ENCODE measurements at regions not wholly inside any gene's neighbourhood (a gene's known extent, or its start where the extent isn't known, plus 50 kb on each side); places are given as distances from the start of the nearest gene placed in this dataset.

DNA sequence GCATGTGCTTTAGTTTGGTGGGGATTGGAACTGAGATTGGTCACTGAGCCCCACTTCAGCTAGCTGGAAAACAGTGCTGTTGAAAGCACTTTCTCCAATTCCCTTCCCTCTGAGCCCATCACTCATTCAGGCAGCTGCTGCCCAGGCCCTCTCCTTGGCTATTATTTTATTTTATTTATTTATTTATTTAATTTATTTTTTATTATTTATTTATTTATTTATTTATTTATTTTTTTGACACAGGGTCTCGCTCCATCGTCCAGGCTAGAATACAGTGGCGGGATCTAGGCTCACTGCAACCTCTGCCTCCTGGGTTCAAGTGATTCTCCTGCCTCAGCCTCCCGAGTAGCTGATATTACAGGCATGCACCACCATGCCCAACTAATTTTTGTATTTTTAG, 51.8 kb upstream of the RBPJ start:
- no peaks in the 10 kb centered on the region for H3K9me3 ChIP-seq
- H3K4me1 ChIP-seq = no peaks in the 10 kb centered on the region
- TF ChIP-seq, protein P1, sequence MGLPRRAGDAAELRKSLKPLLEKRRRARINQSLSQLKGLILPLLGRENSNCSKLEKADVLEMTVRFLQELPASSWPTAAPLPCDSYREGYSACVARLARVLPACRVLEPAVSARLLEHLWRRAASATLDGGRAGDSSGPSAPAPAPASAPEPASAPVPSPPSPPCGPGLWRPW (IDR thresholded peaks at IDR 0.05) = no peak
- TF ChIP-seq GATA3 (IDR thresholded peaks at IDR 0.05; ENCODE audit: borderline replicate concordance) = no peak
- no peak for TF ChIP-seq NFE2L2 (conservative IDR thresholded peaks at IDR 0.05; ENCODE audit: low read length)
- TF ChIP-seq EP300 (IDR thresholded peaks at IDR 0.05) = no peak
- TF ChIP-seq, protein P2, sequence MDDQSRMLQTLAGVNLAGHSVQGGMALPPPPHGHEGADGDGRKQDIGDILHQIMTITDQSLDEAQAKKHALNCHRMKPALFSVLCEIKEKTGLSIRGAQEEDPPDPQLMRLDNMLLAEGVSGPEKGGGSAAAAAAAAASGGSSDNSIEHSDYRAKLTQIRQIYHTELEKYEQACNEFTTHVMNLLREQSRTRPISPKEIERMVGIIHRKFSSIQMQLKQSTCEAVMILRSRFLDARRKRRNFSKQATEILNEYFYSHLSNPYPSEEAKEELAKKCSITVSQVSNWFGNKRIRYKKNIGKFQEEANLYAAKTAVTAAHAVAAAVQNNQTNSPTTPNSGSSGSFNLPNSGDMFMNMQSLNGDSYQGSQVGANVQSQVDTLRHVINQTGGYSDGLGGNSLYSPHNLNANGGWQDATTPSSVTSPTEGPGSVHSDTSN (IDR thresholded peaks at IDR 0.05) = no peak
- no peak for TF ChIP-seq MYC (IDR thresholded peaks at IDR 0.05; ENCODE audit: borderline replicate concordance, low read length)
- no peak for TF ChIP-seq CBX8 (IDR thresholded peaks at IDR 0.05)
- TF ChIP-seq CHD4 (IDR thresholded peaks at IDR 0.05; ENCODE audit: borderline replicate concordance) = no peak
- TF ChIP-seq RNF2 (IDR thresholded peaks at IDR 0.05; ENCODE audit: borderline replicate concordance, low read depth) = no peak
- TF ChIP-seq POLR2AphosphoS2 (conservative IDR thresholded peaks at IDR 0.05; ENCODE audit: low read length) = no peak
- no peak for TF ChIP-seq KDM1A (IDR thresholded peaks at IDR 0.05; ENCODE audit: low read depth)
- no peak for TF ChIP-seq CBX2 (IDR thresholded peaks at IDR 0.05; ENCODE audit: borderline replicate concordance, low read depth)
- no peak for TF ChIP-seq ZNF302 (CRISPR knock-in tag; IDR thresholded peaks at IDR 0.05)
- no peak for TF ChIP-seq ZFP36 (IDR thresholded peaks at IDR 0.05; ENCODE audit: borderline replicate concordance, partially characterized antibody)
- FAIRE-seq = no peak
- no peak for DNase-seq (ENCODE audit: low read depth in 1 of 2, low spot score in 1 of 2)
- no peak overlapping the region for H3K27ac ChIP-seq
- H3K4me3 ChIP-seq = no peak overlapping the region
- H3K4me2 ChIP-seq = no peak overlapping the region
- WGBS (ENCODE audit: missing lambda C conversion rate) = 60% methylated on average over 4 of the region's 4 CpGs
- no peak for ATAC-seq
- ChIA-PET POLR2A (no interaction called here), CTCF (interaction anchor here (1.1 kb wide), 1 partner anchor 142 kb away, joined by 5 read pairs; no protein-coding TSS in a partner anchor)
